ENCODE measurements at regions not wholly inside any gene's neighbourhood (a gene's known extent, or its start where the extent isn't known, plus 50 kb on each side); places are given as distances from the start of the nearest gene placed in this dataset.

GRCh38 chr2:136373841-136374240 is 255.9 kb upstream of the CXCR4 start:
- Histone ChIP-seq H3K4me3 (no peak overlapping the region), H3K27me3 (no peaks in the 10 kb centered on the region), H3K36me3 (no peaks in the 10 kb centered on the region), H3K27ac (no peak overlapping the region), H3K9me3 (no peaks in the 10 kb centered on the region), H3K4me1 (no peaks in the 10 kb centered on the region)
- TF ChIP-seq POLR2A (IDR thresholded peaks at IDR 0.05) (no peak), POLR2AphosphoS5 (IDR thresholded peaks at IDR 0.05) (no peak), CTCF (IDR thresholded peaks at IDR 0.05) (no peak), EP300 (IDR thresholded peaks at IDR 0.05) (no peak)
- no peak for ATAC-seq

GRCh38 chr2:136373029-136373428 is 255.1 kb upstream of the CXCR4 start:
- H3K9me3 ChIP-seq = no peaks in the 10 kb centered on the region
- no peaks in the 10 kb centered on the region for H3K36me3 ChIP-seq
- 33 to 57% methylated on average over 1 of the region's 1 CpG for WGBS, 2 donors (ENCODE audit: low coverage in 1 of 2)
- no peak overlapping the region for H3K27ac ChIP-seq
- H3K4me1 ChIP-seq = no peaks in the 10 kb centered on the region
- H3K4me3 ChIP-seq = no peak overlapping the region
- H3K27me3 ChIP-seq = no peaks in the 10 kb centered on the region
- ATAC-seq = no peak
- no peak for TF ChIP-seq POLR2AphosphoS5 (IDR thresholded peaks at IDR 0.05)
- no peak for TF ChIP-seq POLR2A (IDR thresholded peaks at IDR 0.05)
- no peak for TF ChIP-seq CTCF (IDR thresholded peaks at IDR 0.05)
- TF ChIP-seq EP300 (IDR thresholded peaks at IDR 0.05) = no peak

GRCh38 chr2:136363900-136364299 is 246.0 kb upstream of the CXCR4 start:
- 19 to 30% methylated on average over 4 of the region's 4 CpGs for WGBS, 2 donors (ENCODE audit: low coverage in 1 of 2)

GRCh38 chr2:136363470-136363869 is 245.5 kb upstream of the CXCR4 start:
- Histone ChIP-seq H3K4me1 (peaks cover 0 to 6% (median 0%) of the 10 kb centered on the region in 3 donors), H3K27ac (no peak overlapping the region), H3K9me3 (no peaks in the 10 kb centered on the region), H3K27me3 (no peaks in the 10 kb centered on the region), H3K4me3 (no peak overlapping the region), H3K36me3 (no peaks in the 10 kb centered on the region)
- 66 to 89% methylated on average over 3 to 4 of the region's 6 CpGs for WGBS, 2 donors (ENCODE audit: low coverage in 1 of 2)
- TF ChIP-seq CTCF (IDR thresholded peaks at IDR 0.05) = no peak
- no peak for TF ChIP-seq EP300 (IDR thresholded peaks at IDR 0.05)
- TF ChIP-seq POLR2A (IDR thresholded peaks at IDR 0.05) = no peak
- no peak for TF ChIP-seq POLR2AphosphoS5 (IDR thresholded peaks at IDR 0.05)
- no peak for ATAC-seq

More at GRCh38 chr2:136363900-136364299, 246.0 kb upstream of the CXCR4 start:
- Histone ChIP-seq H3K27me3 (no peaks in the 10 kb centered on the region), H3K36me3 (no peaks in the 10 kb centered on the region), H3K4me1 (peaks cover 0 to 6% (median 0%) of the 10 kb centered on the region in 3 donors), H3K4me3 (no peak overlapping the region), H3K9me3 (no peaks in the 10 kb centered on the region), H3K27ac (no peak overlapping the region)
- no peak for ATAC-seq
- no peak for TF ChIP-seq EP300 (IDR thresholded peaks at IDR 0.05)
- TF ChIP-seq CTCF (IDR thresholded peaks at IDR 0.05) = no peak
- TF ChIP-seq POLR2A (IDR thresholded peaks at IDR 0.05) = no peak
- TF ChIP-seq POLR2AphosphoS5 (IDR thresholded peaks at IDR 0.05) = no peak

GRCh38 chr2:136362676-136363390 is 244.9 kb upstream of the CXCR4 start:
- WGBS, 2 donors (ENCODE audit: low coverage in 1 of 2) = 96 to 100% methylated on average over 1 to 5 of the region's 9 CpGs
- Histone ChIP-seq H3K27me3 (no peaks in the 10 kb centered on the region), H3K27ac (no peak overlapping the region), H3K4me1 (peaks cover 0 to 6% (median 0%) of the 10 kb centered on the region in 3 donors), H3K36me3 (no peaks in the 10 kb centered on the region), H3K4me3 (no peak overlapping the region), H3K9me3 (no peaks in the 10 kb centered on the region)
- no peak for TF ChIP-seq POLR2AphosphoS5 (IDR thresholded peaks at IDR 0.05)
- TF ChIP-seq POLR2A (IDR thresholded peaks at IDR 0.05) = no peak
- no peak for TF ChIP-seq CTCF (IDR thresholded peaks at IDR 0.05)
- no peak for TF ChIP-seq EP300 (IDR thresholded peaks at IDR 0.05)
- no peak for ATAC-seq

All from gastroesophageal sphincter (tissue), 4 donors.